Hepatocyte (in vitro differentiated cells): ENCODE measurements at regions not wholly inside any gene's neighbourhood (a gene's known extent, or its start where the extent isn't known, plus 50 kb on each side); places are given as distances from the start of the nearest gene placed in this dataset.

Source experiments
- EZH2 ChIP-seq: fragments of 200-600 bp; sonication (generic); IDR thresholded peaks from 2 replicates; pipeline ENCODE4 v1.6.1; 2016; ENCODE audit warnings: antibody characterized with exemption, mild to moderate bottlenecking, borderline replicate concordance
- TF ChIP-seq, protein P1 (sequence below): fragments of 200-600 bp; sonication (generic); IDR thresholded peaks from 2 replicates; pipeline ENCODE4 v1.5.1; 2016; ENCODE audit warnings: antibody characterized with exemption, mild to moderate bottlenecking; ENCODE audit not compliant: poor library complexity

DNA sequence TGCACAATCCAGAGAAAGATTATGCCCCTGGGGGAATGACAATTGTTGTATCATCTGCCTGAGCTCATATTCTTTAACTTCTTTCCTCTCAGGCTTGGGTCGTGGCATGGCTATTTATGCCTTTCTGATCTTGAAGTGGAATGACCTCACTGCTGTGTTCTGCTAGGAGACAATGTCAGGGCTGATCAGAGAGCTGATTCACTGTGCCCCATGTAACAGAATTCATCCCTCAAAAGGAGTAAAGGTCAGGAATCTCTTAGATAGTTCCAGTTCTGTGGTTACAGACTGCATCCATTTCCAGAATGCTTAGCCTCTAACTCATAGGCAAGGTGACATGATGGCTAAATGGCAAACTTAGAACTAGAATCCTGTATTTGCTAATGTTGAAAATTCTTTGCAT lies 511.7 kb upstream of the CNTNAP5 start:
- no peak for TF ChIP-seq EZH2
- TF ChIP-seq, protein P1, sequence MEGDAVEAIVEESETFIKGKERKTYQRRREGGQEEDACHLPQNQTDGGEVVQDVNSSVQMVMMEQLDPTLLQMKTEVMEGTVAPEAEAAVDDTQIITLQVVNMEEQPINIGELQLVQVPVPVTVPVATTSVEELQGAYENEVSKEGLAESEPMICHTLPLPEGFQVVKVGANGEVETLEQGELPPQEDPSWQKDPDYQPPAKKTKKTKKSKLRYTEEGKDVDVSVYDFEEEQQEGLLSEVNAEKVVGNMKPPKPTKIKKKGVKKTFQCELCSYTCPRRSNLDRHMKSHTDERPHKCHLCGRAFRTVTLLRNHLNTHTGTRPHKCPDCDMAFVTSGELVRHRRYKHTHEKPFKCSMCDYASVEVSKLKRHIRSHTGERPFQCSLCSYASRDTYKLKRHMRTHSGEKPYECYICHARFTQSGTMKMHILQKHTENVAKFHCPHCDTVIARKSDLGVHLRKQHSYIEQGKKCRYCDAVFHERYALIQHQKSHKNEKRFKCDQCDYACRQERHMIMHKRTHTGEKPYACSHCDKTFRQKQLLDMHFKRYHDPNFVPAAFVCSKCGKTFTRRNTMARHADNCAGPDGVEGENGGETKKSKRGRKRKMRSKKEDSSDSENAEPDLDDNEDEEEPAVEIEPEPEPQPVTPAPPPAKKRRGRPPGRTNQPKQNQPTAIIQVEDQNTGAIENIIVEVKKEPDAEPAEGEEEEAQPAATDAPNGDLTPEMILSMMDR, result no peak
